ENCODE measurements at regions not wholly inside any gene's neighbourhood (a gene's known extent, or its start where the extent isn't known, plus 50 kb on each side); places are given as distances from the start of the nearest gene placed in this dataset.
"Not testable (repeated sequence)": the region's sequence is repeated elsewhere in the genome, so short reads cannot be mapped to it uniquely, and the experiment has no call there.

GRCh38 chr6:12534069-12534853 lies 182.3 kb upstream of the PHACTR1 start:
- H3K27ac ChIP-seq, result no peak overlapping the region
- TF ChIP-seq ZFX (IDR thresholded peaks at IDR 0.05) (no peak), CTCF (conservative IDR thresholded peaks at IDR 0.05) (no peak)

GRCh38 chr6:12535586-12536314 lies 180.8 kb upstream of the PHACTR1 start:
- H3K27ac ChIP-seq, result no peak overlapping the region
- TF ChIP-seq CTCF (conservative IDR thresholded peaks at IDR 0.05), result no peak
- no peak for TF ChIP-seq ZFX (IDR thresholded peaks at IDR 0.05)

GRCh38 chr6:12536416-12536815 lies 180.2 kb upstream of the PHACTR1 start:
- TF ChIP-seq CTCF (conservative IDR thresholded peaks at IDR 0.05) (no peak), ZFX (IDR thresholded peaks at IDR 0.05) (no peak)
- no peak overlapping the region for H3K27ac ChIP-seq

- TF ChIP-seq CTCF (conservative IDR thresholded peaks at IDR 0.05) (no peak), ZFX (IDR thresholded peaks at IDR 0.05) (no peak)
- H3K27ac ChIP-seq, result no peak overlapping the region
Observed at GRCh38 chr6:12537389-12537788, 179.2 kb upstream of the PHACTR1 start.

- no peak for TF ChIP-seq CTCF (conservative IDR thresholded peaks at IDR 0.05)
- TF ChIP-seq ZFX (IDR thresholded peaks at IDR 0.05), result no peak
- H3K27ac ChIP-seq, result no peak overlapping the region
Observed at GRCh38 chr6:12538881-12539357, 177.6 kb upstream of the PHACTR1 start.

- H3K27ac ChIP-seq, result not testable (repeated sequence)
Observed at GRCh38 chr6:12542319-12543115, 174.1 kb upstream of the PHACTR1 start.

- no peak for TF ChIP-seq CTCF (conservative IDR thresholded peaks at IDR 0.05)
- H3K27ac ChIP-seq, result no peak overlapping the region
Observed at GRCh38 chr6:12543953-12544352, 172.6 kb upstream of the PHACTR1 start.

Measured in C4-2B (cell line).